Activated CD4-positive, alpha-beta T cell treated with anti-CD3 and anti-CD28 coated beads, Interleukin-2, Interleukin-6, amounts not matched to agents 100 ng/mL and 50 ng/mL, durations not matched to agents 16 hours and 8 hours (primary cell): ENCODE measurements at regions not wholly inside any gene's neighbourhood (a gene's known extent, or its start where the extent isn't known, plus 50 kb on each side); places are given as distances from the start of the nearest gene placed in this dataset.
"Not testable (repeated sequence)": the region's sequence is repeated elsewhere in the genome, so short reads cannot be mapped to it uniquely, and the experiment has no call there.

ENCODE experiments used
- DNase-seq: peaks from one replicate; pipeline ENCODE4 v3.0.0-alpha.2; 2020

GRCh38 chr13:70208968-70209367, 100.7 kb upstream of the KLHL1 start:
- not testable (repeated sequence) for DNase-seq

- DNase-seq = no peak
Observed at GRCh38 chr13:70206671-70207070, 98.4 kb upstream of the KLHL1 start.

GRCh38 chr13:70203661-70204229, 95.5 kb upstream of the KLHL1 start:
- no peak for DNase-seq

- DNase-seq = no peak
Observed at GRCh38 chr13:70191034-70191433, 82.8 kb upstream of the KLHL1 start.

GRCh38 chr13:70189981-70190380, 81.7 kb upstream of the KLHL1 start:
- DNase-seq = no peak

GRCh38 chr13:70188567-70188966, 80.3 kb upstream of the KLHL1 start:
- DNase-seq = no peak

- no peak for DNase-seq
Observed at GRCh38 chr13:70183041-70183440, 74.8 kb upstream of the KLHL1 start.
